LNCAP (cell line): ENCODE measurements at regions not wholly inside any gene's neighbourhood (a gene's known extent, or its start where the extent isn't known, plus 50 kb on each side); places are given as distances from the start of the nearest gene placed in this dataset.

Source experiments
- TF ChIP-seq, protein P1 (sequence below): fragments of 450-650 bp; IDR thresholded peaks from 2 replicates; pipeline ENCODE4 v1.5.1; 2017; ENCODE audit warnings: mild to moderate bottlenecking

DNA sequence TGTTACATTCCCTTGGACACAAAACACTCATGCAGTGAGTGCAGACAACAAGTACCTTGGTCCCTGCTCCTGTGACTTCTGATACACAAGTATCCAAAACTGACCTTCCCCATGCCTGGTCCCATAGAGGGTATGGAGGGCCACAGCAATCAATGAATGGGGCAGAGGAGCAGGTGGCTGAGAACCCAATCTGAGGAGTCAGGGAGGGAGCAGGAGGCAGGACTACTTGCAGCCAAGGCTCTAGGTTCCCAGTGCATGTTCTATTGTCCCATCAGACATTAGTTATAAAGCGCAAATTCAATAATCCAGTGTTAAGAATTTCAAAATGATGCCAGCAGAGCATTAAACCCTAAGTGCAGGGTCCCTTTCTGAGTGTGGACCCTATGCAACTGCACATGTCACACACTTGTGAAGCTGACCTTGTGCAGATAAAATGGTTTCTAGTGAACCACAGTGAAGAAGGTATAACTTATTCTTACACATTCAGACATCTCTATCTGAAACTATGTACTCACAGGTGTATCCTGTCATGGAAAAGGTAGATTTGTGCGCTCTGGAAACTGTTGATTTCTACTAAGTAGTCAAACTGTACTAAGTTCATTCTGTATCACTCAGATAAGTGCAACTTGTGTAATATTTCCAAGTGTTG lies 107.3 kb upstream of the ABI3BP start:
- TF ChIP-seq, protein P1, sequence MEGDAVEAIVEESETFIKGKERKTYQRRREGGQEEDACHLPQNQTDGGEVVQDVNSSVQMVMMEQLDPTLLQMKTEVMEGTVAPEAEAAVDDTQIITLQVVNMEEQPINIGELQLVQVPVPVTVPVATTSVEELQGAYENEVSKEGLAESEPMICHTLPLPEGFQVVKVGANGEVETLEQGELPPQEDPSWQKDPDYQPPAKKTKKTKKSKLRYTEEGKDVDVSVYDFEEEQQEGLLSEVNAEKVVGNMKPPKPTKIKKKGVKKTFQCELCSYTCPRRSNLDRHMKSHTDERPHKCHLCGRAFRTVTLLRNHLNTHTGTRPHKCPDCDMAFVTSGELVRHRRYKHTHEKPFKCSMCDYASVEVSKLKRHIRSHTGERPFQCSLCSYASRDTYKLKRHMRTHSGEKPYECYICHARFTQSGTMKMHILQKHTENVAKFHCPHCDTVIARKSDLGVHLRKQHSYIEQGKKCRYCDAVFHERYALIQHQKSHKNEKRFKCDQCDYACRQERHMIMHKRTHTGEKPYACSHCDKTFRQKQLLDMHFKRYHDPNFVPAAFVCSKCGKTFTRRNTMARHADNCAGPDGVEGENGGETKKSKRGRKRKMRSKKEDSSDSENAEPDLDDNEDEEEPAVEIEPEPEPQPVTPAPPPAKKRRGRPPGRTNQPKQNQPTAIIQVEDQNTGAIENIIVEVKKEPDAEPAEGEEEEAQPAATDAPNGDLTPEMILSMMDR = no peak

DNA sequence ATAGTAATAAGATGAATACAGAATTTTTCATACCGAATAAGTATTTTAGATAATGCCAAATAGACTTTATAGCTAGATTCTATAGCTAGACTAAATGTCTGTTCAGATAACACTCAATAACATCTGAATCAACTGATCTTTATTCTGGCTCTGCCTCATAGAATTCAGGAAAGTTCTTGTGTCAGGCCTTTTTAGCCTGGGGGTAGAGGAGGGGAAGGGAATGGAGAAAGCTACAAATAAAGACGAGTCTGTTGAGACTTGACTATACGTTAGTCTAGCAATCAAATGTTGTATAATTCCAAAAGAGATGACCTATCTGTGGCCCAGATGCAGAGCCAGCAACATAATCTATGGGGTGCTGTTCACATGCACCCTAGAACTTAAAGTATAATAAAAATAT lies 106.6 kb upstream of the ABI3BP start:
- TF ChIP-seq, protein P1 = no peak

DNA sequence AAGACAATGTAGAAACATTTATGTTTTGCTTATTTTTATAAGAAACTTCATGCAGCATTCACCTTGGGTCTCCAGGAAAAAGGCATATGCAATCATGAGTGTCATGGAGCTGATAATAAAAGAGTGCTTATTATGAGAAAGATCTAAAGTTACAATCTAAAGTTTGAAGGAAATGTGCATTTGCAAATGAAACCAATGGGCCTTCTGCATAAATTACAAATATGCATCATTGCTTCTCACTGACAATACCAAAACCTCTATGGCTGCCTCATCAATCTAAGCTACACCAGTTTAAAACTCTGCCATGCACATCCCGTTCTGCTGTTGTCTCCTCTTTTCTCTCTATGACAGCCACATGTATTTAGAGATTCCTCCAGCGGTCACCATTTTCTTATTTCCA lies 103.2 kb upstream of the ABI3BP start:
- TF ChIP-seq, protein P1 = no peak

DNA sequence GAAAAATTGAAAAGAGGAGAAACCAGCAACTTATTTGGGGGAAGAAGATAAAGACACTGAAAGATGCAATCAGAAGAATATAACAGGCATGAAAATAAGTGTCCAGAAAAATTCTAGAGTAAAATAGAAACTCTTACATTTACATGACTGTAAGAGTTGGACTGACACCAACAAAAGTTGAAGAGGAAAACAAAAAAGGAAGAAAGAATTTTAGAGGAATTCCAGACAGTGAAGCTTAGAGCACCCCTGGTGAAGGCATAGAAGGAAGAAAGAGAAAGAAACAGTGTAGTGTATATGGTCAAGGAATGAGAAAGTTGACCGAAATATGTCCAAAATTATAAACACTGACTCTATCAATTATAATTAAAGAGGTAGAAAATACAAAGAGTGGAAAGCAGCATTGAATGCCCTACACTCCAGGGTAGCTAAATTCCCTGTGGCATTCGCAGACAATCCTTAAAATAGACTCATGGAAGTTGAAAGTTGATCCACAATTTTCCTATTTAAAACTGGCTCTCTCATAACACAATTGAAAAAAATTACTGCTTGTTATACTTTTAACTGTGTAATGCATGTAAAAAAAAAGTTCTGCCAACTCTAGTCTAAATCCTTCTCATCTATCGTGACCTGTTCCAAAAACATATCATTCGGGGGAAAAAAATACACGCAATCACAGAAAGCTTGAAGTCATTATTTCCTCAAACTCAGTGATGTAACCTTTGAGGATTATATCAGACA lies 102.6 kb upstream of the ABI3BP start:
- TF ChIP-seq, protein P1 = no peak

DNA sequence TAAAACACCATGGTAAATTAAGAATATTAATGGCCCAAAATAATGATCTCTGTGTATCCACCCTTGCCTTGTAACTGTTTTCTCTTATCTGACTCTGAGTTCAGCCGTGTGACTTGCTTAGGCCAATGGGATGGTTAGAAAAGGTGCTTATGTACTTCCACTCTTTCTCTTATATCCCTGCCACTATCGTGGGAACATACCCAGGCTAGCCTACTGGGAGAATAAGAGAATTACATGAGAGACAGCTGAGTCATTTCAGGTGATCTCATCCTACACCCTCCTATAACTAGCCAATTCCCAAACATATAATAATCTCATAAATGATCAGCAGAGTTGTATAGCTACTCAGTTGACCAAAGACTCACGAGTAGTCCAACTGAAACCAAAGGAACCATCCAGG lies 98.3 kb upstream of the ABI3BP start:
- TF ChIP-seq, protein P1 = no peak

DNA sequence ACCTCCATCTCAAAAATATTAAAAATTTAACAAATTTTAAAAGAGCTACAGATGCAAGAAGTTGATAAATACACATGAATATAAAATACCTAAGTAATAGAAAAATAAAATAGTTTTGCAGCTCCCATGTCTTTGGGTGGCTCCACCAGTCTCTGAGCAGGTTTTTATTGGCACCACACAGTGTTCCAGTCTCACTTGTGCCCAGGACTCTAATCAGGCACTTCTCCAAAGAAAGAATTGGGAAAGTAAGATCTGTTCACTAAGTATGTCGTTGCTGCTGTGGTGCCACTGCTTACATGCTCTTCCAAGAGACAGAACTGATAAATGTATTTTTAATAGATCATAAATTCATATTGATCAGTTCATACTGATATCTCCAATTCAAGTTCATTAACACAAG lies 92.5 kb upstream of the ABI3BP start:
- TF ChIP-seq, protein P1 = no peak

DNA sequence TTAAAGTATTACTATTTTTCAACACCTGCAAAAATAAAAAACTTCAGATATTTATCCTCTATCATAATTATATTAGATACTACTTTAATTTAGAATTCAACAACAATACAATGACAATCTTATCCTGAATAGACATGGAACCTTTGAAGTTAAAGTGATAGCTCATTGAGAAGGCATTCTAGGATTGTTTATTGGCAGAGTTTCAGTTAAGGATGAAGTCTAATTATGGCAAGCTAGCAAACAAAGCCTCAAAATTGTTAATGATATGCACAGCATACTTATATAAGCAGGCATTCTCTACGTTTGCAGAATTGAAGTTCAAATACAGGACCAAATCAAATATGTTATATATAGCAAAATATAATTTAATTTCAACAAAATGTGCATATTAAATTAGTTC lies 91.2 kb upstream of the ABI3BP start:
- TF ChIP-seq, protein P1 = no peak
